Type B pancreatic cell (in vitro differentiated cells): ENCODE measurements at regions not wholly inside any gene's neighbourhood (a gene's known extent, or its start where the extent isn't known, plus 50 kb on each side); places are given as distances from the start of the nearest gene placed in this dataset.

Experiments
- DNase-seq: peaks from one replicate; pipeline ENCODE4 v3.0.0; 2021; ENCODE audit warnings: mixed read lengths; ENCODE audit not compliant: unreplicated experiment; ENCODE audit errors: extremely low spot score
- H3K27ac Mint-ChIP-seq: 2 replicates; pipeline ENCODE4 v1.8.0; 2021; ENCODE audit warnings: mild to moderate bottlenecking, mixed read lengths
- H3K27me3 Mint-ChIP-seq: 2 replicates; pipeline ENCODE4 v1.8.0; 2021; ENCODE audit warnings: mixed read lengths
- H3K36me3 Mint-ChIP-seq: 2 replicates; pipeline ENCODE4 v1.8.0; 2021; ENCODE audit warnings: mixed read lengths
- H3K4me1 Mint-ChIP-seq: one replicate; pipeline ENCODE4 v1.8.0; 2021; ENCODE audit warnings: mixed read lengths; ENCODE audit not compliant: unreplicated experiment
- H3K4me3 Mint-ChIP-seq: 2 replicates; pipeline ENCODE4 v1.8.0; 2021; ENCODE audit warnings: mild to moderate bottlenecking, mixed read lengths
- H3K9me3 Mint-ChIP-seq: 2 replicates; pipeline ENCODE4 v1.8.0; 2021; ENCODE audit warnings: mixed read lengths
- TF ChIP-seq, protein P1 (sequence below): fragments of 200-600 bp; sonication (generic); conservative IDR thresholded peaks from 2 replicates; pipeline ENCODE4 v1.5.0; 2021; ENCODE audit warnings: antibody characterized with exemption, mild to moderate bottlenecking

DNA sequence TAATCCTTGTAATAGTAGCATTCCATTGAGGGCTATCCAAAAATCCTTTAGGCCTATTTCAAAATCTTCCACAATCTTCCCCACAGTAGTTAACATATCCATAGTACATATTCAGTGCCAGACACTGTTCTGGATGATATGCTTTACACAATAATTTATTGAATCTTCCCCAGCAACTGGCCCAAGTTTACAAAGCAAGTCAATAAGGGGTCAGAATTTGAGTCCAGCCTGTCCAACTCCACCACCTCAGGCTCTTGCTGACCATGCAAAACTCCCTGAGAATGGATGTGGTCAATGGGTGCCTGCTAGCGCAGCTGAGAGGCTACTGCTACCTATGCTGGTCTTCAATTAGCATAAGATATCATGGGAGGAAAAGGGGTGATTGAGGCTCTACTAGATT lies 529.6 kb downstream of the FGF9 start:
- Mint-ChIP-seq H3K27me3 (no peaks in the 10 kb centered on the region), H3K27ac (no peak overlapping the region), H3K4me3 (no peak overlapping the region), H3K36me3 (no peaks in the 10 kb centered on the region), H3K9me3 (no peaks in the 10 kb centered on the region), H3K4me1 (peaks cover 14% of the 10 kb centered on the region)
- TF ChIP-seq, protein P1, sequence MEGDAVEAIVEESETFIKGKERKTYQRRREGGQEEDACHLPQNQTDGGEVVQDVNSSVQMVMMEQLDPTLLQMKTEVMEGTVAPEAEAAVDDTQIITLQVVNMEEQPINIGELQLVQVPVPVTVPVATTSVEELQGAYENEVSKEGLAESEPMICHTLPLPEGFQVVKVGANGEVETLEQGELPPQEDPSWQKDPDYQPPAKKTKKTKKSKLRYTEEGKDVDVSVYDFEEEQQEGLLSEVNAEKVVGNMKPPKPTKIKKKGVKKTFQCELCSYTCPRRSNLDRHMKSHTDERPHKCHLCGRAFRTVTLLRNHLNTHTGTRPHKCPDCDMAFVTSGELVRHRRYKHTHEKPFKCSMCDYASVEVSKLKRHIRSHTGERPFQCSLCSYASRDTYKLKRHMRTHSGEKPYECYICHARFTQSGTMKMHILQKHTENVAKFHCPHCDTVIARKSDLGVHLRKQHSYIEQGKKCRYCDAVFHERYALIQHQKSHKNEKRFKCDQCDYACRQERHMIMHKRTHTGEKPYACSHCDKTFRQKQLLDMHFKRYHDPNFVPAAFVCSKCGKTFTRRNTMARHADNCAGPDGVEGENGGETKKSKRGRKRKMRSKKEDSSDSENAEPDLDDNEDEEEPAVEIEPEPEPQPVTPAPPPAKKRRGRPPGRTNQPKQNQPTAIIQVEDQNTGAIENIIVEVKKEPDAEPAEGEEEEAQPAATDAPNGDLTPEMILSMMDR: no peak
- DNase-seq: no peak

- H3K4me3 Mint-ChIP-seq: no peak overlapping the region
- DNase-seq: no peak
- TF ChIP-seq, protein P1: no peak
- no peaks in the 10 kb centered on the region for H3K27me3 Mint-ChIP-seq
- H3K36me3 Mint-ChIP-seq: no peaks in the 10 kb centered on the region
- no peak overlapping the region for H3K27ac Mint-ChIP-seq
- no peaks in the 10 kb centered on the region for H3K9me3 Mint-ChIP-seq
- H3K4me1 Mint-ChIP-seq: peaks cover 14% of the 10 kb centered on the region
Measured at GRCh38 chr13:22201375-22201925, 530.6 kb downstream of the FGF9 start.

DNA sequence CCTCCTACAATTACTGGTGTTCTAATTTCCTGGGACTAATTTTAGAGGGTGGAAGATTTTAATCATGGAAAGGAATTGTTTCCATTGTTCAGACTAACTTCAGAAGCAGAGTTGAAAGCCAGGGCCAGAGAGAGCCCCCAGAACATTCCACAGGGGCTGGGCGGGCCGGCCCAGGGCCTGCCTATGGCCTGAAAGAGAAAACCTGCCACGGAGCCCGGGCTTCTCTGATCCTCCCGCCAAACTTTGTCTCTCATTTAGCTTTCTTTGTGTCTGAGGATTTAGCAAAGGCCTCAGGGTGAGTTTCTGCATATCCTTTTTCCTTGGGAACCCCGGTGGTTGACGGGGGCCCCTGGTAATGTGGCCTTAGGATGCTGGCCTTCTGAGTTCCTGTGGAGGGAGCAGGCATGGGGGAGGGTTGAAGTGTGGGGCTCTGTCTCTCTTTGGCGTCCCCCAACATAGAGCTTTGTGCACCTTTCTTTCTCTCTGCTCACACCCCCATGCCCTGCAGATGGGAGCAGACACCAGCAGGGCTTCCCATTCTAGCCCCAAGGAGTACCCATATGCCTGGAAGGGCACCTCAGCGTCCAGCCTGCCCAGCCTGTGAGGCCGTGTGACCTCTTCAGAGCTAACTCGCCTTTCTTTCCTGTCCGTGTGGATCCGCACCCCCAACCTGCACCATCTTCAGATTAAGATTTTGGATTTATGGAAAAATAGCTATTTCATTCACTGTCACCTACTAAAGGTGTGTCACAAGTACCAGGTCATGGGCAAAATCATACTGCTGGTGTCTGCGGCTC lies 539.5 kb downstream of the FGF9 start:
- H3K27me3 Mint-ChIP-seq: peaks cover 9% of the 10 kb centered on the region
- DNase-seq: no peak
- H3K36me3 Mint-ChIP-seq: no peaks in the 10 kb centered on the region
- TF ChIP-seq, protein P1: no peak
- no peak overlapping the region for H3K27ac Mint-ChIP-seq
- peaks cover 20% of the 10 kb centered on the region for H3K4me1 Mint-ChIP-seq
- peaks cover 3% of the 10 kb centered on the region for H3K9me3 Mint-ChIP-seq
- H3K4me3 Mint-ChIP-seq: no peak overlapping the region

DNA sequence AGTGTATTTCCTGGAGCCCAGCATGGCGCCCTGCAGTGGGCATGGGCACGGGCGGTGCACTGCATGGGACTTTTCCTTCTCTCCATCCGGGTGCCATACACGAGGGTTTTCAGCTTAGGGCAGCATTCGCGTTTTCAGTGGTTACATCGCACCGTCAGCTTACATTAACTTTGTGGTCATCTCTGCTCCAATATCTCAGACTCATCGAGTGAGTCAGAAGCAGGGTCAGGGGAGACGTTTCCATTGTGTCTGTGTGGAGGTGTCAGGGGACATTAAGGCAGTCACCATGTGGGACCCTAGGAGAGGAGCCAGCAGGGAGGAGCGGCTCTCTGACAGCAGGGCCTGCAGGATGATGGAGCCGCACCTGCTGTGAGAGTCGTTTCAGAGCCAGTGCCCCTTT lies 541.0 kb downstream of the FGF9 start:
- no peak for DNase-seq
- TF ChIP-seq, protein P1: no peak
- Mint-ChIP-seq H3K4me1 (peaks cover 20% of the 10 kb centered on the region), H3K27me3 (peaks cover 9% of the 10 kb centered on the region), H3K9me3 (peaks cover 3% of the 10 kb centered on the region), H3K36me3 (no peaks in the 10 kb centered on the region), H3K4me3 (no peak overlapping the region), H3K27ac (no peak overlapping the region)

- no peaks in the 10 kb centered on the region for H3K36me3 Mint-ChIP-seq
- peaks cover 13% of the 10 kb centered on the region for H3K27me3 Mint-ChIP-seq
- H3K4me1 Mint-ChIP-seq: peaks cover 20% of the 10 kb centered on the region
- H3K4me3 Mint-ChIP-seq: no peak overlapping the region
- no peak overlapping the region for H3K27ac Mint-ChIP-seq
- TF ChIP-seq, protein P1: no peak
- DNase-seq: no peak
- peaks cover 3% of the 10 kb centered on the region for H3K9me3 Mint-ChIP-seq
Measured at GRCh38 chr13:22212576-22212975, 541.7 kb downstream of the FGF9 start.
